NCI-H128 (cell line): ENCODE measurements at regions not wholly inside any gene's neighbourhood (a gene's known extent, or its start where the extent isn't known, plus 50 kb on each side); places are given as distances from the start of the nearest gene placed in this dataset.

Source experiments
- DNase-seq: peaks from one replicate; lab custom pipeline; 2025; ENCODE audit not compliant: unreplicated experiment; lab: John Stamatoyannopoulos, UW

DNA sequence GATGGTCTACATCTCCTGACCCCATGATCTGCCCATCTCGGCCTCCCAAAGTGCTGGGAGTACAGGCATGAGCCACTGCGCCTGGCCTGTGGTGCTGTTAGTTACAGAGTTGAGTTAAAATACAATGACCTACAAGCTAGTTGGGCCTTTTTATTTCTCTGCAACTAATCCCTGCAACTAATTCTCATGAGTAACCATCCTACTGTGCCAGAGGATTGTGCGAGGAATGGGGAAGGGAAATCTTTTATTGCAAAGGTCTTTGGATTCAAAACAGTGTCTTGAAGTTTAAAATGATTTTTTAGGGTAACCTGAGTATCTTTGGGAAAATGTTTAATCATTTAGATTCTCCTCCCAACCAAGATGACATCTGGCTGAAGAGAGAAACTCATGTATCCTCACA lies 88.8 kb upstream of the RMDN2 start:
- DNase-seq: no peak

DNA sequence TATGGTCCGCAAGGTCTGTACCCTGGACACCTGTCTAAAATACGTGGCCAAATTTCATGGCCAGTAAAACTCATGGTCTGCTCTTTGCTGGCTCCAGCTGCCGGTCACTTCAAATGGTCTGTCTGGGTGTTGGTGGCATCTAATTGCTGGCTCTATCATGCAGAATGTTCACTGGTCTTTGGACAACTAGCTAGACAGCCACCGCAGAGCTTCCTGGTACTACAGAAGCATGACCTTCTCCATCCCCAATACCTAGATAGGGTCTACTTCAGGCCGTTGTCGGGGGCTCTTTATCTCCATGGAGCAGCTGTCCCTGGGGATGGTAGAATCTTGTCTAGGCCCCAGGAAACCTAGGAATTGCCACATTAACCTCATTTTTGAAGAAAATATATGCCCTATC lies 88.4 kb upstream of the RMDN2 start:
- DNase-seq: no peak

DNA sequence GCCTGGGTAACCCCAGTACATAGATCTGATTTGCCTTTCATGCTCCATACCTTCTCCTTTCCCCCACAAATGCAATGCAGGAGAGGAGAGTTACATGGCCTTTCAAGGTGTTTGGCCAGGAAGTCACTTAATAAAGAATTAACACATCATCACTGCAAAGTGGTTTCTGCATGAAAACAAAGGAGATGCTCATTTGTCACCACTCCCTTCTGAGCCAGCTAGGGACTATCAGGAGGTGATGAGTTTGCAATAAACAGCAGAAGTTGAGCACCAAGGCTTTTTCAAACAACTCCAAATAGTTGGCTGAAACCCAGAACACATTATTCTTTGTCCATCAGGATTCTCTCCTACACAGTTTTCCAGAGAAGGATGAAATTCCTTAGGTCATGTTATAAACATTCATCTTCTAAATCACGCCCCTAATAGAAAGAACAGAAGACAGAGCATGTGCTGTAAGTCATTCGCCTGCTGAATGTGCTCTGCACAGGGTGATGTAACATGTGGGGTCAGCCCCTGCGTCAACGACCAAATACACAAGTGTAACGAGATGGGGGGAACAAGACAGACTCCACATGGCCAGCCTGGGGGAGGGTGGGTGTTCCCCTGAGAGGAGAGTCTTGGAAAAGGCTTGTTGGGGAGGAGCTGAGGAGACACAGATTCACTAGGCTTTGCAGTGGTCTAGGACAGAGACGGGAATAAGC lies 87.3 kb upstream of the RMDN2 start:
- no peak for DNase-seq

GRCh38 chr2:37838541-37839167 lies 86.4 kb upstream of the RMDN2 start:
- DNase-seq: no peak

DNA sequence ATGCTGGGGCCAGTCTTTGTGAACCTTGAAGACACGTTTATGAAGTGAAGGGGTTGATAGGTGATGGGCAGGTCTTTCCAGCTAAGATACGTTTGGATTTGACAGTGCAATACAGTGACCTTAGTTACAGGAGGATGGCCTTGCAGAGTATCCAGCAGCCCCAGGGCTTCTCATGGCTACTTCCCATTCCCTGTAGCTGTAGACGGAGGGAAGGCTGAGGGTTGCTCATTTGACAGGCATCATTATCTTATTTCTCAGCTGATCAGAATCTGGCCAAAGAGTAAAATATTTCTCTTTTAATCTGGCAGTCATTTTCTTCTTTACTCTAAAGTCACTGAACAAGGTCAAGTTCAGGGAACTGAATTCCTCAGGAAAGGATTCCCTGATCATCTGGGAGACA lies 85.1 kb upstream of the RMDN2 start:
- DNase-seq: no peak

DNA sequence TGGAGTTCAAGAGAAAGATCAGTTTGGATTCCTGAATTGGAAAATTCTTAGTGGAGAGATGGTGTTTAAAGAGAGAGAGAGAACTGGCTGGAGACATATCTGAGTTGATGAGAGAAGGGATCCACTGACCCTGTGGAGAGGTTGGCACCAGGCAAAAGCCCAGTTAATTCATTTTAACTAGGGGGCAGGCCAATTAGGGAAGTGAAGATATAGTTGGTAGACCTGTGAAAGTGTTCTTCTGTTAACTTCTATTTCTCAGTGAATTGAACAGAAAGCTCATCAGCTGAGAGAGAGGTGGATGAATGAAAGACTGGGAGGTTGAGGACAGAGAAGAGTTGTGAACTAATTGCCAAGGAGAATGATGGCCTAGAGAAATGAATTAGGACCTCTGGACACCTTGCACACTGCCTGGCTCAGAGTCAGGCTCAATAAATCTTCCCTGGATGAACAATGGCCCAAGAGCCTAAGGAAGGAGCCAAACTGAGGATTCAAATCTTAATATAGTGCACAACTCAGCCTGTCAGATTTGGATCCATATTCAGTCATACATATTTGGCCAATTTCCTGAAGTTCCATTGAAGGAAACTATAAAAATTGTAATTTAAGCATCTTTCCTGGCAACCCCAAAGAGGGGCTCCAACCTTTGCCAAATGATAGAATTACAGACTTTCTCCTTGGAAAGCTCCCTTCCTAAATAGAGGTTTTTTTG lies 82.2 kb upstream of the RMDN2 start:
- DNase-seq: no peak

- DNase-seq: no peak
These were observed 81.5 kb upstream of the RMDN2 start for GRCh38 chr2:37843556-37843955.

- DNase-seq: no peak
These were observed 78.9 kb upstream of the RMDN2 start for GRCh38 chr2:37846207-37846606.

- no peak for DNase-seq
These were observed 77.3 kb upstream of the RMDN2 start for GRCh38 chr2:37847792-37848191.

- no peak for DNase-seq
These were observed 76.6 kb upstream of the RMDN2 start for GRCh38 chr2:37848451-37848850.

GRCh38 chr2:37849911-37850310 lies 75.2 kb upstream of the RMDN2 start:
- no peak for DNase-seq

DNA sequence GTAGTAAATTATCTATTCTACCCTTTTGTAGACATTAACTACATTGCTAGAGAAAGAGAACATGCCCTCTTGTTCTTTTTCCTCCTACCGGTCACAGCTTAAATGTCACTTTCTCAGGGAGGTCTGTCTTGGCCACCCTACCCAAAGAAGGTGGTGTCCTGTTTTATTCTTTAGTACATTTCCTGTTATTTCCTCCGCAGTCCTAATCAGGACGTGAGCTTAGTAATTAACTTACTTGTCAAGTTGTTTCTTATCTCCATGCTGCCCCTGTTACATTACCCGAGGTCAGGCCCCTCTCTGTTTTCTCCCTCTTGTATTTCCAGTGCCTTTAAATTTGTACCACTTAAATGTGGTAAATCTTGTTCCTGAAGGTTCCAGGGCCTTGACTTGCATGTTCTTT lies 73.7 kb upstream of the RMDN2 start:
- DNase-seq: no peak

- no peak for DNase-seq
These were observed 73.1 kb upstream of the RMDN2 start for GRCh38 chr2:37851828-37852584.

- DNase-seq: no peak
These were observed 72.5 kb upstream of the RMDN2 start for GRCh38 chr2:37852585-37853014.

DNA sequence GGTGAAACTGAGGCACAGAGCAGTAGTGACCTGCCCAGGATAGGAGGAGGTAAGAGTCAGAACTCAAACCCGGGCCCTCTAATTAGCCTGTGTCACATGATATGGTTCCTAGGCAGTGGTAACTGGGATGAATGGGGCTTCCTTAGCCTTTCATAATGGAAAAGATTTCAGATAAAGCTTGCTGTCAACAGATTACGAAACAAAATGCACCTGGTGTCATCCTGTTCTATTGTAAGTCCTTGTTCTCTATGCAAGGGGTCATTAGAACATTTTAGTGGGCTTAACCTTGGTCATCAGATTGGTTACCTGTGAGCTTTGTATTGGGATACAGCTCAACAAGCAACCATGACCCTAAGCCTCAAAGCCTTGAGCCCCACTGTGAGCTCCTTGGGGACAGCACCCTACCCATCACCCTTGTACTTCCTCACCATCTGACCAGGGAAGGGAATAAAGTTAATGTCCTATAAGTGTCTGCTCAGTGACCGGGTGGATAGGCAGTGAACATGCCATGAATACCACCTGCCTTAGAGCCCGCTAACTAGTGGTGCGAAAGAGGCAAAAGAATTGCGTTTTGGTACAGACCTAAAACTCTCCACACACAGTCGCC lies 70.3 kb upstream of the RMDN2 start:
- DNase-seq: no peak

DNA sequence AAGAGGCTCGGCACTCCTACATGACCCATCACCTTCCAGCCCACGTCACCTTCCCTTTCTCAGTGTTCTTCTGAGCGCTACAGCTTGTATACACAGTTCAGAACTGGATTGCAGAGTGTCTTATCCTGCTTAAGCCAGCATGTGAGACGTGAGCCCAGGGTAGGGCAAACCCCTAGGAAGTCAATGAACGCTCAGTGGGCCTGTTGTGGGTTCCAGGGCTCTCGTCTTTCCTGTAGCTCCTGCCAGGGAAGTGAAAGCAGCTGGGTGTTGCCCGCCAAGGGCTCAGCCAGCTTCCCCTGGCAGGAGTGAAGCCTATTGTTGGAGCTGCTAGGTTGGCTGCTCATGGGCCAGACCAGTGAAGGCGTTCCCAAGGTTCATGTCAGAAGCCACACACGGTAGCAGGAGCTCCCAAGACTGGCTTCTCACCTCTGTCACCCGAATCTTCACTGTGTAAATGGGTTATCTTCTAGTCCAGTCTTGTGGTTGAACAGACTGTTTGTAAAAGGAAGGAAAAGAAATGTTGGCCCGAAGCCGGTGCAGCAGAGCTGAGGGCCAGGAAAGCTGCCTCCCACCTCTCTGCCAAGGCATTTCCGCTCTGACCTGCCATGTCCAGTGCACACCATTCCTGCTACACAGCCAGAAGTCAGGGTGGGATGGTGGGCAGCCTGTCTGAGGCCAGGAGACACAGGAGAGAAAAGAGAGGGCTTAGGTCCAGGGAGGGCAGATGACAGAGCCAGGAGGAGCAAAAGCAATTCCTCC lies 69.6 kb upstream of the RMDN2 start:
- no peak for DNase-seq

DNA sequence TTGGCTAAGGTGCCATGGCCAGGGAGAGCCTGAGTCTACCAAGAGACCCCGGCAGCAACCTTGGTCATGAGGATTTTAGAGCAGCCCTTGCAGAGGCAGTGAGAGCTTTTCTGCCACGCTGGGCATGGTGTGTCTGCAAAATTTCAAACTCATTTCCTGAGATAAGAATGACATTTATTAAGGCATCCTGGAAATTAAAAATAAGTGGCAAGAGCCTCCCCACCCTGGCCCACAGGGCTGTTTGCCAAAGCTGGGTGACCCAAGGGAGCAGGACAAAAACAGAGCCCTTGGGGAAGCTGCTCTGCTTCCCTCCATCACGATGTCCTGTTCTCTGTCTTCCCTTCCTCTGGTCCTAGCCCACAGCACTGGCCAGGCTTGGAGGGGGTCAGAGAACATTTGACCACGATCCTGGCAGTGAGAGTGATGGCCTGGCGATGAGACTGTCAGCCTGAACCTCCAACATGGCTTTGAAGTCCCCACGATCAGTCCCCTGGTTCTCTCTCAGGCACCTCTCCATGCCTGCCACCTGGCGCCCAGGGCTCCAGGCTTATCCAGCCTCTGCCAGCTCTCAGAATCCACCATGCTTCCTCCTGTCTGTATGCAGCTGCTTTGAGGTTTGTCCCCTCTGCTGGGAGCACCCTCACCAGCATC lies 68.9 kb upstream of the RMDN2 start:
- no peak for DNase-seq

- DNase-seq: no peak
These were observed 67.3 kb upstream of the RMDN2 start for GRCh38 chr2:37857575-37858399.

- no peak for DNase-seq
These were observed 66.7 kb upstream of the RMDN2 start for GRCh38 chr2:37858400-37858711.
